Epidermal melanocyte (primary cell): ENCODE measurements at regions not wholly inside any gene's neighbourhood (a gene's known extent, or its start where the extent isn't known, plus 50 kb on each side); places are given as distances from the start of the nearest gene placed in this dataset.

Experiments
- DNase-seq: peaks from one replicate; pipeline ENCODE4 v3.0.0; 2011; ENCODE audit warnings: low spot score; ENCODE audit not compliant: insufficient read length

DNA sequence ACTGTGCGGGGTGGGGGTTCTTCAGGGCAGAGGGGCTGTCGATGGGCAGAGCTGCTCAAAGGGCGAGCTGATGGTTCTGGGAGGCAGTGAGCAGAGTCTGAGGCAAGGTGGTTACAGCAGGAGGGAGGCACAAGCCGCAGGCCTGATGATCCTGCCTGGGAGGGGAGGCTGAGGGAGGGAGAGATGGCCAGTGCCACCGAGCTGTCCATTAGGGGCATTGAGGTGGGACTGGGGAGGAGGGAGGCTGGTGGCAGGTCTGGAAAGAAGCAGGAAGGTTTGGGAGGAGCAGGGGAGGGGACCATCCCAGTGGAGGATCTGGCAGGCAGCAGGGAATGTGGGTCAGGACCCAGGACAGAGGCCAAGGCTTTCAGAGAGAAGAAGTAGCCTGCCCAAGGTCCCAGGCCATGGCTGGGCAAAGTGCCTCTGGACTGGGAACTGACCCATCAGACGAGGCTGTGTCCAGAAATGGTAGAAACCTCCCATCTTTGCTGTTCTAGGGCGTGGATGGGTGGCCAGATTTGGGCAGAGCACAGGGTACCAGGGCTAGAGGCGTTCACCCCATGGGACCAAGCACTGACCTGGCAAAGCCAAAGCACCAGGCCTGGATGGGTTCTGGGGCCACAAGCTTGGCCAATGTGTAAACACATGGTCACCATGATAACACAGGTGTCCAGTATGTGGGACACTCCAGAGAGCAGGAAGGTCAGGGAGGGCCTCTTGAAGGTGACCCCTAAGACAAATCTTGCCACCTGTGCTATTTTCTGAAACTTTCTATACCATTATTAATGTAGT is 55.5 kb downstream of the INHBB start:
- no peak for DNase-seq

DNA sequence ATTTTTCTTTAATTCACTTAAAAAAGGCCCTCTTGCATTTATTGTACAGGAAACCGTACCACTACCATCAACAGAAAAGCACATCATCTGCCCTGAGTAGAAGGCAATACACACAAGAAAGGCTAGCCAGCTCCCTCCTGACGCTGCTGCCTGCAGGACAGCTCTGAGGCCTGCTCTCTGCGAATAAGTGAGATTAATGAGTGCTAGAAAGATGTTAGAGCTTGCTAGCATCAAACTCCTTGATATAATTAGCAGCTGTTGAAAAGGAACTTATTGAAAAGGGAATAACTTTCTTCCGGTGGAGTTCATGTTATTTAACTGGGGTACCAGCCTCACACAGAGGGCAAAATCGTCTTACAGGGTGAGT is 56.1 kb downstream of the INHBB start:
- DNase-seq = no peak

DNA sequence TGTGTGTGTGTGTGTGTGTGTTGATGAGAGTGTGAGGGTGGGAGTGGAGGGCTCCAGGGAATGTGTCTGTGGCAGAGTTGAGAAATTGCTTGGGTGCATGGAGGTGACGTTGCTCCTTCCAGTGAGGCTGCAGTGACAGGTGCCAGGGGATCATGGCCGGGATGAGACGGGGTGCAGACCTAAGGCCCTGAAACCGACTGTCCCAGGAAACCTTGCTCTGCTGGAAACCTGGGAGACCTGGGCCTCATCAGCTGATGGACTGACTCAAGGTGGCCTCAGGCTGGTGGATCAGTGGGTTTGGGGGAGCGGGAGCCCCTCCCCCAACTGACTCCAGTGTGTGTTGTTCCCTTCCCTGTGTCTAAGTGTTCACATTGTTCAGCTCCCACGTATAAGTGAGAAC is 56.6 kb downstream of the INHBB start:
- no peak for DNase-seq

DNA sequence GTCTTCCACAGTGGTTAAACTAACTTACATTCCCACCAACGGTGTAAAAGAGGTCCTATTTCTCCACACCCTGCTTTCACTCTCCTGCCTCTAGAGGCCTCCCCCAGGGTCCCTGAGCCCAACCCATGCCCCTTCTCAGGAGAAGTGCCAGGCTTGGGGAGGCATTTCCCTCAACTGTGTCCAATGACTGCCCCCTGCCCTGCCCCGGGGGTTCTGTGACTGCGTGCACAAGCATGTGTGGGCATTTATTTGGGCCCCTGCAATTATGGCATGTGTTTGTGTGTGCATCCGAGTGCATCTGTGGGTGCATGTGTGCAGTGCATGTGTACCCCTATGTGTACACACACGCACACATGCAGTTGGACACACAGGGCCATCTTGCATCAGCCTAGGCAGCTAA is 57.3 kb downstream of the INHBB start:
- peak; percentile 0 for DNase-seq

DNA sequence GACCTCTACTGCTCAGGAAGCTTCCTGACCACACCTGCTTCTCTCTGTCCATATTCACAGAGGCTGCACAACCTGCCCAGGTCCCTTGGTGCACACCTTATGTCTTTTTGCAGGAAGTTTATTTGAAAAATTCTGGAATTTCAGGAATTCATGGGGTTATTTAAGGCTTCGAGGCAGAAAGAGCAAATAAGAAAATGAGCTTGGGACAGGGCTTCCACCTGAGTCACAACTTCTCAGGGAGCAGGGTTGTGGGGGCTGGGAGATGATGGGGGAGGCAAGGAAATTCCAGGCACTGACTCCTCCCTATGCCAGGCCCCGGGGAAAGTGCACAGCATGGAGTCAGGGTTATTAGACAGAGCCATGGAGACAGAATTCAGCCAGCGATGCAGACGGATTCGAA is 57.7 kb downstream of the INHBB start:
- DNase-seq = peak; percentile 2

DNA sequence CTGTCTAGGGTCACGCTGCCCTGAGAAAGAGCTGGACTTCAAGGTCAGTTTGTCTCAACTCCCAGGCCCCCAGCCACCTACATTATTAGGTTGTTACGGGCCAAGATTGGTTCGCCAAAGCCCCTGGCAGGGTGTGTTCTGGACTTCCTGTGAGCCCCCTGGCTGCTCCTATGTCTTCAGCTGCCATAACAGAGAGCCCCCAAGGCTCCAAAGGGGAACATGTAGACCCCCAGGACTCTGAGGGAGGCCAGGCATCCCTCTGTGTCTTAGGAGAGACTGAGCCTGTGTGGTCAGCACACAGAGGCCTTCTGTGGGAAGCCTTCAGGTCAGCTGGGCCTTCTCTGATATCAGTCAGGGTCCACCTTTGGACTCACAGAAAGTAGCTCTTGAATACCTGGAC is 58.3 kb downstream of the INHBB start:
- DNase-seq = no peak

DNA sequence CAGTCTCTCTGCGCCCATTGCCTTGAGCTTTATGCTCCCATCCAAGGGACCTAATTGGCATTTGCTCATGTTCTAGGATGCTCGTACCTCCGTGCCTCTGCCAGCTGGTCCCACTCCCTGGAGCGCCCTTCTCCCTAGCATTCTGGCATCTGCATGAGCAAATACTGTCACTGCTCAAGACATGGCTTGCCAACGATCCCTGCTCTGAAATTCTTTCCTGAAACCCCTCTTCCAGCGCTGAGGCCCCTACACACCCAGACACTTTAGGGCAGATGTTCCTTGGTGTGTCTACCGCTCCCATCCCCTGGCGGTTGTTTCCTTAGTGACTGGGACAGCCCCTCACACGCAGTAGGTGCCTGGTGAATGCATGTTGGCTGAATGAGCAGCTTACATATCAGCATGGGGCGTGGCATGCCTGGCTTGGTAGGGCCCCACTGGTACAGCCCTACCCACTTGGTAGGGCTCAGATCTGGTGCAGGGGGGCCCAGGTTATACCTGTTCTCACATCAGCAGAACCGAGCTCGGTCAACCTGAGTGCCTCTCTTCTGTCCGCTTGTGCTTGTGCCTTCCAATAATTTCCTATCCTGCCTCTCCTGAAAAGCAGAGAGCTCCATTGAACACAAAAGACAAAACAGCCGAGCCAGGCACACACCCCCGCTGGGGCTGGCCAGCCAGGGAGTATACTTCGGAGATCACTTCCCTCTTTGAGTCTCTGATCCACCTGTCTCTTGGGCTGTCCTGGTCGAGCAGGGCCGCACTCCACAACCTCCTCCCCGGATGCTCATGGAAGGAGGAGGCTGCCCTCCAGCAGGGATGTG is 59.2 kb downstream of the INHBB start:
- DNase-seq = no peak

DNA sequence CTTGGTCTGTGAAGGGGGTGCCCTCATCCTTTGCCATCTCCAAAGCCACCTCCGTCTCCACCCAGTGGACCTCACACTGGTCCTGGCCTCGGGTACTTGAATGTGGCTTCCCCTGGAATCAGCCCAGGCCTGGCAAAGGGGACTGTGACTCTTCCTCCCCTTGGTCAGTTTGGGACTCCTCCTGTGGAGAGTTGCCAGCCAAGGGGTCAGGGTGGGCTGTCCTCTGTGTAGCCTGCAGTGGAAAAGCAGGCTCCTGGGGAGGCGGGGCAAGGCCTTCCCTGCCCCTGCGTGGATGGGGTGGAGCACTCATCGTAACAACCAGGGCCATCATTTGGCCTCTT is 59.8 kb downstream of the INHBB start:
- no peak for DNase-seq

DNA sequence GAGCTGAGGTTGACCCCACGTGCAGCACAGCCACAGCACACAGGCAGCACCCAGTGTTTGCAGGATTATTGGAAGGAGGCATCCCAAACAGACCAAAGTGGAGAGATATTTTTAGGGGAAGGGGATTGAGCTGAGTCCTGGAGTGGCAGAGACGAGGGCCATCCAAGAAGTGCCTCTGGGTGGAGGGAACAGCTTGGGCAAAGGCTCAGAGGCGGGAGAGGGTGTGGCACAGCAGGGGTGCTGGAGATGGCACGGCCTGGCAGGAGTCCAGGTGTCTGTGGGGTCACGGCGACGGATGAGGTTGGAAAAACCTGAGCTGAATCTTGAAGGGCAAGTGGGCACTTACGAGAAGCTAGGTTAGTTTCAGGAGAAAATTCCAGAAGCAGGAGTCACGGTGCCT is 60.6 kb downstream of the INHBB start:
- no peak for DNase-seq

DNA sequence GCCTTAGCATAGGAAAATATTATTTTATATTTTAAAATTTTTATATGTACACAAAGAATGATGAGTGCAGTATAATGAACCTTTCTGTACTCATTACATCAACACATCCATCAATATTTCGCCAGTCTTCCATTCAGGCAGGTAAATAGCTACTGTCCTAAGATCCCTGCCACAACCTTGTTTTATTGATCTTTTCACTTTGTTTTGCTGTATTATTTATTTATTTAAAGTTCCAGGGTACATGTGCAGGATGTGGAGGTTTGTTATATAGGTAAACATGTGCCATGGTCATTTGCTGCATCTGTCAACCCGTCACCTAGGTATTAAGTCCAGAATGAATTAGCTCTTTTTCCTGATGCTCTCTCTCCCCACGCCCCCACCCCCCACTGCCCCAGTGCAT is 64.6 kb downstream of the INHBB start:
- DNase-seq = no peak

DNA sequence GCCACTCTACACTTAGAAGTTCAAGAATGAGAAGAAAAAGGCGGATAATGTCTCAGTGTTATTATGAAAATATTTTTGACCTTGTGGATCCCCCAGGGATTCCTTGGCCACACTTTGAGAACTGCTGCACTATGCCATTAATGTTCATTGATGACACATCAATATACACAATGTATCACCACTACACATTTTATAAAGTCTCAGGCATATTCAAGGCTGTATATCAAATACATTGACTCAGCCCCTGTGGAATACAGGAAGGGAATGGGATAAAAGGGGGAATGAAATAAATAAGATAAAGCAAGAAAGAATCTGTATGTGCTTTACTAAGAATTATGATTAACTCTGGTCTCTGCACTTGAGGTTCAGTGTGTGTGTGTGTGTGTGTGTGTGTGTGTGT is 69.1 kb downstream of the INHBB start:
- no peak for DNase-seq

DNA sequence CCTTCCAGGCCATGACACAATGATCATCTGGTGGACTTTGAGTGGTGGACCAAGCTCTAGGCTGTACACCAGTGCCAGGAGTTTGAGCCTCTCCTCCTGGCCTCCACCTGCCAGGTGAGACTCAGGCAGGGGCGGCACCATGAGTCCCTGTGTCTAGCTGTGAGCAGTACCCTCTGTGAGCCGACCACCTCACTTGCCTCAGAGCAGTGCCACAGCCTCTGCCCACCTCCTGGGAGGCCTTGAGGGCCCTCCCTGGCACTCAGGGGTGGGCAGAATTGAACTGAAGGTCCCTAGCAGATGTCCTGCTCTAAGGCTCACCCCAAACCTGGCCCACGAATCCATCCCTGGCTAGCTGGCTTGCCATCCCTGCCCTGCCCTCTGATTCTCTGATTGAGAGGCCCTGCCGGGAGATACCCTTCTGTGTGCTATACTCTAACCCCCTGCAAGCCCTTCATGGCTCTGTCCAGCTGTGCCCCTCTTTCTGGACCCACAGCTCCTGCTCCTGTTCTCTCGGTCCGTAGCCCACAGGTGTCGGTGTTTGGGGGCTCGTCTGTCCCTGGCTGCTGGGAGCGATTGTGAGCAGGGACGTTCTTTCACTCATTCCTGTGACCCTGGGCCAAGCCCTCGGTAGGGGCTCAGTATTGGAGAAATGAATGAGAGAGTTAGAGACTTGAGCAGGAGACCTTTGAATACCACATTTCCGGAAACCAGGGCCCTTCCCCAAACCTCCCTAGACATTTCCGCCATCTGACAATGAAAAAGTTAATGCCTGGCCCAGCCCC is 70.0 kb downstream of the INHBB start:
- no peak for DNase-seq

DNA sequence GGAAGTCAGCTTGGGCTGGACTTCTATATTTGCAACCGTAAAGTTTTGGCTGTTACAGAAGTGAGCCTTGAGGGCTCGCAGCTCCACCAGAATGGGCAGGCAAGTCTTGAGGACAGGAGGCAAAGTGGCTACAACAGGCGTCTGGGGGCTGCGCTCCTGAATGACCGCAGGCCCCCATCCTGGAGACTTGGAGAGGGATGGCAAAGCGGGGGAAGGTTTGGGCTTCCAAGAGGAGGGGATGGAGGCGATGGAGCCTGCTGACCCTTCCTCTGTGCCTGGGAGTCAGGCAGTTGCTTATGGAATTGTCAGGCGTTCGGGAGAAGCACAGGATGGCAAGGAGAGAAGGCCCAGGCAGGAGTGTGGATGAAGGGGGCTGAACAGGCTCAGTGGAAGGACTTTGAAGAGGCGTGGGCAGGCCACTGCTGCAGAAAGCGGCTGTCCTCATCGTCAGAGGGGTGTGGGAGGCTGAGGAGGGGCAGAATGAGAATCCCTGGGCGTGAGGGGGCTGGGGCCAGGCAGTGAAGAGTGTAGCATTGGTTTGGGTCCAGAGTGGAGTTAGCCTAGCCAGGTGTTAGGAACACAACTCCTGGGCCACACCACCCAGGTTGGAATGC is 72.3 kb downstream of the INHBB start:
- DNase-seq = no peak

DNA sequence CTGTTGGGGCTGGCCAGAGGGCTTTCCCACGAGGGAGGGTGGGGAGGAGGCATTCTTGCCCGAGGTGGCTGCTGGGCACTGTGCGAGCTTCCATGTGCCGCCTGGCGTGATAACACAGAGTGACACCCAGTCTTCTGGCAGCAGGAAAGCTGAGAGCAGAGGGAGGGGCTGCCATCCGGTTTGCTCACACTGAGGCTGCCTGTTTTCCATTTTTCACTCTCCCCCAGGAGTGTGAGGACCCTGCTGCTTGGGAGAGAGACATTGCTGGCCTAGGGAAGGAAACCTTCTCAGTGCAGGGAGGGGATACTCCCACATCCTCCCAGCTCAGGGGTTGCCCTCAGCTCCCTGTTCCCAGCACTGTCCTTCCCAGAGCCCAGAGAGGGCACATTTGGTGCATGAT is 73.1 kb downstream of the INHBB start:
- no peak for DNase-seq

DNA sequence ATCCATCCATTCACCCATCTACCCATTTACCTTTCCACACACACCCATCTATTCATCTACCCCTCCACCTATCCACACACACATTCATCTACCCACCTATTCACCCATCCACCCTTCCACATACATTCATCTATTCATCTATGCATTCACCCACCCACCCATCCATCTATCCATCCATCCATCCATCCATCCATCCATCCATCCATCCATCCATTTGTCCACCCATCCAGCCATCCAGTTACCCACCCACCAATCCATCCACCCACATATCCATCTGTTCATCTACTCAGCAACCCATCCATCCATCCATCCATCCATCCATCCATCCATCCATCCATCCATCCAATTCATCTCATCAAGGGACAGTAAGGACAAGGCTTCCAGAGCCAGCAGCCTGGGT is 74.0 kb downstream of the INHBB start:
- no peak for DNase-seq

DNA sequence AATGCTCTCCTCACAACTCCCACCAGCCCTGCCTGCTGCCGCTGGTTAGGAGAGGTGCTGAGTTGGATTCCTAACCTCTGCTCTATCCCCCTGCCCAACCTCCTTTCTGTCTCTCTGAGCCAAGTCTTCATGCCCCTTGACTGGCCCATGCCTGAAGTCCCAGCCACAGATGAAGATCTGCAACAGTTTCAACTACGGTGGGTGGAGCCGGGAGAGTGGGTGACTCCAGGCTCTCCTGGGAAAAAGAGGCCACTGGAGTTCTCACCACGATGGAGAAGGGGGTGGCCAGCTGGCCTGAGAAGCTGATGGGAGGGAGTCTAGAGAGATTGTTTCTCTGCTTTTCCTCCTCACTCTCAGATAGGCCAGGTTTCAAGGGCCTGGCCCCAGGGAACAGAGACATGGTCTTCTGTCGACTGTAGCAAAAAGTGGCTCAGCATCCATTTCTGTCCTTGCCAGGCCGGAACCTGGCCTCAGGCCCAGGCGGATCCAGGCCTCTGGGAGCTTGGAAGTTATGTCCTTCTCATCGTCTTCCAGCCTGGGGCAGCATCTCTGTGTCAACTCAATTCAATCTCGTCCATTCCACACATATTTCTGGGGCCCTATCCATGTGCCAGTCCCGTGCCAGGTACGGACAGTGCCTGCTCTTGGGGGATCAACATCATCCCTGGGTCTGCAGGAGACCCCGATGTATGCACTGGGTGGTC is 75.3 kb downstream of the INHBB start:
- no peak for DNase-seq

DNA sequence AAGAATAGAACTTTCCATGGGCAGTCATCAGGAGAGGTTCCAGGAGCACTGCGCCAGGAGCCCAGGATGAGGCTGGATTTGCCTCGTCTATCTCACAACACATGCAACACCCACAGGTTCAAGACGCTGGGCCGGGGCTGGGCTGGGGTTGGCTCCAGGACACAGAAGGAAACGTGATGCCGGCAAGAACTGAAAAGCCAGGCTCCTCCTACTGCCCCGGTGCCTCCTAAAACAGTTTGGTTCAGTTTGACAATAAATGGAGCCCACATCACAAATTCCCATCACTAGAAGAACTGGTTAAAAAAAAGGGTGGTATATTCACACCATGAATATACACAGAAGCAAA is 75.9 kb downstream of the INHBB start:
- no peak for DNase-seq

DNA sequence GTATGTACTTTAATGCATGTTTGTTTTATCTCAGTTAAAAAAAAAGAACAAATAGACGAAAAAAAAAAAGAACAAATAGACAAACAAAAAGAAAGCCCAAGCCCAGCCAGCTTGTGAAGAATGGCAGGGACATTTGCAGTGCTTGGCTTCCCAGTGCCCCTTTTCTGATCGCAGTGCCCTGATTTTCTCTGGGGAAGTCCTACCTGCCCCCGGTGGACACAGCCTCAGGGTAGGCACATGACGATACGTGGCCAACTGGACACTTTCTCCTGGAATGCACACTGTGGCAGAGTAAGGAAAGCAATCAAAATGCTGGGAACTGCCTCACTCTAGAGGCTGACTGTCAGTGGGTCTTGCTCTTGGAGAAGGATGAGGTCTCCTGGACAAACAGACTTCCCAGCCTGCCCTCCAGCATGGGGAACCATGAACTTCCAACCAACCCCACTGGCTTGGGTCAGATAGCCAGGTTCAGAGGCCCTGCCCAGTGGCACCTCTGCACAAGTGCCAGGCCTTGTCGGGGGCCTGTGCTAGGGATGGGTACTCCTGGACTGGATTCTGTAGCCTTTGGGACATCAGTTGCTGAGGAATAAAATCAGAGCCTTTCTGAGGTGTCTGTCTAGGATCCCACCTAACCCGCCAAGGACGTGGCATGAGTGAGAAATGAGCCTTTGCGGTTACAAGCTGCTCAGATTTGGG is 76.7 kb downstream of the INHBB start:
- DNase-seq = no peak

DNA sequence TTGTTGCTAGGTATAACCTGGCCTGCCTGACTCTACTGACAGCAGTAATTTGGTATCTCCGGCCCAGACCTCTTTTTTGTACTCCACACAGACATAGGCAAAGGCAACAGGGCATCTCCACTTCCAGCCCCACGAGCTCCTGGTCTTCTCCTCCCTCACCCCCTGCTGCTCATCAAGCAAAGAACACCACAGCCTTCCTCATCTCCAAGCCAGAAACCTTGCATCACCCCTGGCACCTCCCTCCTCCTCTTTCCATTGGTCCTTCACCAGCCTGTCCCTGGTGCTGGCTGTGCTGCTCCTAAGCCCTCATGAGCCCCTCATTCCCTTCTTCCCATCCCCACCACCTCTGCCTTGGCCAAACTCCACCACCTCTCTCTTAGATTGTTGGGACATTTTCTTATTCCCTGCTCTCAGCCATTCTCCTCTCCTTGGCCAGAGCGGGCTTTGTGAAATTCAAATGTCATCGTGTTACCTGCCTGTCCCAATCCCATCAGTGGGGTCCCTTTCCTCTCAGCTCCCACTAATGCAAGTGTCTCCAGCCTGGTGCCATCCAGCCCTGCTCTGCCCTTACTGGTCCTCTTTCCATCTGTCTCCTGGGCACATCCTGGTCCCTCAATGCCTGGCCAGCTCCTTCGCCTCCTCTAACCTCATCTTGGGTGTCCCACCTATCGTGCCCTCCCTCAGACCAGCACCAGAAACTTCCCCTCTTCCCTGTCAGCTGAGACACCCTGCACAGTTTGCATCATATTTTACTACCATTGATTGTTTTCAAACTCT is 77.4 kb downstream of the INHBB start:
- no peak for DNase-seq

DNA sequence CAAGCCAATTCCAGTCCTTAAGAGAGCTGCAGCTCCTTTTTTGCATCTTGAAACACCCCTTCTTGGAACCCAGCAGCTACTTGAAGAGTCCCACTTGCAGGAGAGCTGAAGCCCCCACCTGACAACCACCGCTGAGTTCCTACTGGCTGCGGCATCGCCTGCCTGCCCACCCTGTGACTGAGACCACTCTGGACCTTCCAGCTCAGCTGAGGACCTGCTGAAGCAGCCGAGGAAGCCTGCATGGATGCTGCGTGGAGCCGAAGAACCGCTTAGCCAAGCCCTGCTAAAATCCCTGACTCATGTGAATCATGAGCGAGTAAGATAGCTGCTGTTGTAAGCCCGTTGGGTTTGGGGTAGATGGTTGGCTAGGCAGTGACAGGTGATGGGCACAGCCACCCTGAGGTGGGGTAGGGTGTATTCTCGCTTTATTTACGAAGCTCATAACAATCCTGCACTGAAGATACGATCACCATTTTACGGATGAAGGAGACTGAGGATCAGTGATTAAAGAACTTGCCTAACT is 78.4 kb downstream of the INHBB start:
- DNase-seq = no peak
